HG02623 (cell line): ENCODE measurements at regions not wholly inside any gene's neighbourhood (a gene's known extent, or its start where the extent isn't known, plus 50 kb on each side); places are given as distances from the start of the nearest gene placed in this dataset.

Experiments used
- ATAC-seq: cut with Tn5 transposase; IDR thresholded peaks from one replicate; pipeline ENCODE4 v1.9.1; 2021; ENCODE audit warnings: moderate library complexity; ENCODE audit not compliant: unreplicated experiment

DNA sequence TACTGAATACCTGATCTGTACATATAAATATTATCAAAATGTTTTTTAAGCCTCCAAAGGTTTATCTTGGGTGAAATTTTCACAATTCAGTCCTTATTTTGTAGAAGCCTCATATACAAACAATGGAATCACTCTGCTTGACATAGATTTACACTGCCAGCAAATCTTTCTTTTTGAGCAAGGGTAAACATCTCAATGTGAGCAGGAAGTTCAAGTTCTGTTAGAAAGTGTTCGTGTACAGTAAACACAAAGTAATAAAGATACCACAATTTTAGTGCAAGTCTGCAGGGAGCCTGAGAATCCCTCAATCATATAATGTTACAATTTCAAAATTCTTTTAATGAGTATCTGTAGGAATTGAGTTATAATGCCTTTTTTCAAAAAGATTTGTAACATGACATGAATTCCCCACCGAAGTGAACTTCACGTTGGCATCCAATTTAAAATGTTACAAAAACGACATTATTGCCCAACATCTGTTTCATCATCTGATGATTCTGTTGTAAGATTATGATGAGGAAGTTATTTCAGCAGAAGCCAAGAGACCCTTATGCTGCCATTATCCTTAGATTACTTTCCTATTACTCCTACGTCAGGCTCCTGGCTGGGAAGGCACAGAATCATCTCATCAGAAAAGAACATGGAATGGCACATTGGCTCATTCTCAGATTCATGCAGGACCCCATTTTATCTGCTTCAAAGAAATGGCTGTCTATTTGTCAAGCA is 283.9 kb upstream of the ACVR2A start:
- no peak for ATAC-seq

DNA sequence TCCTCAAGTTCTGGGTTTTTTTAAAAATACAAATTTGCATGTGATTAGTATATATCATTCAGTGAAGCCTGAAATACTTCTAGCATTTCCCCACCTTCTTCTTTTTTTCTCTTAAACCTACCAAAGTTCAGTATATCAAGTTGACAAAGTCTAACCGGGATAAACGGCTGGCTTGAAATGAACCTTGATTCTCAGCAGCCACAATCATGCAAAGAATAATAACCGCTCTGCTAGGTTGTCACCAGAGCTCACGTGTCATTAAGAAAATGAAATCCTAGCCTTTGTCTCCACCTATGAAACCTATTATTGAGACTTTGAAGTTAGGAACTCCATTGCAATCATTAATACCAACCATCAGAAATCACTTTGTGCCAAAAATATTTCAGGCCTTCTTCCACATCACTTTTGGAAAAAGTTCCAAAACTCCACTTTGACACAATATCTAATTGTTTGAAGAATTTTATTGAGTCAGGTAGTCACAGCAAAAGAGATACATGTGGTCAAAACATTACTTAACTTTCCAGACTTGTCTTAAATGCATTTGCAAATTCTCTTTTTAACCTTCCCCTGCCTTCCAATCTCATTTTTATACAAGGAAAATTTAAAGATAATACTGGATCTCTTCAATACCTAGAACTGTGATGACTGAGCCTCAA is 285.6 kb upstream of the ACVR2A start:
- no peak for ATAC-seq

GRCh38 chr2:147558620-147559019 is 286.2 kb upstream of the ACVR2A start:
- no peak for ATAC-seq

DNA sequence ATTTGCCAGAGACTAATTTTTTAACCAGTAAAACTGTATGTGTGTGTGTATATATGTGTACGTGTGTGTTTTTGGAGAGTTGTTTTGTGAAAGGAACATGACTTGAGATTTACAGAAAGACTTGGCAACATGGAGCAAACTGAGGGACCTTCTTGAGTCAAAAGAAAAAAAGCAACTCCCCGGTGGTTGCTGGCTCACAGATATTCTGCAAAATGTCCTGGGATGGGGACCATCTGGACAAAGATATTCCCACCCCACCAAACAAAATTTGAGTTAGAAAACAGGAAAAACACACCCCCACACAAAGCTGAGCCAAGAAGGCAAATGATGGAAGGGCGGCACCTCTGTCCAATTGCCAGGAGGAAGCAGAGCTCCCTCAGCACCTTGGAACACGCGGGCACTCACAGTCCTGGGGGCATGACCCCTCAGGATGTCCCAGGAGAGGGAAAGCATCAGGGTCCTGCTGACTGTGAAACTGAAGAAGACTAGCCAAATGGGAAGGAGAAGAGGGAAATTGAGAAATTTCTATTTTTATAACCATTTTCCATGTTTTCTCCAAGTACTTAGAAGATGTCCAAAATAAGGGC is 290.2 kb upstream of the ACVR2A start:
- ATAC-seq: no peak

DNA sequence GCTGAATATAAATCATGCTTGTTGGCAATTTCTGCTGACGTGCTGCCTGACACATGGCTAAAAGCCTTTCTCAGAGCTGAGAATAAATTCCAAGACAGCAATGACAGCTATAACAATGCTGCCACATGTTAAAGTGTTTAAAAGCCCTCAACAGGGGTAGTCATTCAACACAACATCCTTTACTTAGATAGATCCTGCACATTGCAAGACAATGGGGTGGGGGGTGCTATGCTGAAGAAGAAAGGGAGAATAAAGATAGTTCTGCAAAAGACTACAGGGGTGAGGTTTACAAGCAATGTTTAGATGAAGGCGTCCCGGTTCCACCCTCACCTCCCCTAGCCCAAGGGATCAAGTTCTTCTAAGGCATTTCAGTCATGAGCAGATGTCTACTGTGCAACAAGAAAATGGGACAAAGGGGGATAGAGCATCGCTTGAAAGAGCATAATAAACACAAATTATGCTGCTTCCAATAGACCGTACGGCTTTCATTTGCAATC is 291.0 kb upstream of the ACVR2A start:
- no peak for ATAC-seq

GRCh38 chr2:147550995-147551731 is 293.7 kb upstream of the ACVR2A start:
- ATAC-seq: no peak

DNA sequence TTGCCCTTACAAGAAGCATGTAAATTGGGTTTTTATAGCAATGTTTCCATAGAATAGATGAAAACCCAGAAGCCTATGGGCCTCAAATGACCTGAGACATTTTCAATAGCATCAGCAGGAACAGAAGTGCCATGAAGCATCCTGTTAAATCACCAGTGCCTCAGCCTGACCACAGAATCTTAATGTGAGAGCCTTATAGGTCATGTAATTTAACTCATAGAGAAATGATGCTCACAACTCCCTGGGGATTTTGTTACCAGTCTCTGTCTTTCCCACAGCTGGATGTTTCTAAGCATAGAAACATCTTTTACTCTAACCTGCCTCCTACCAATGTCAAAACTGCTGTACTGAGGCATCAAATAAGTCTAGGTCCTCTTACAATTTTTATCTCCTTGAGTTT is 295.8 kb upstream of the ACVR2A start:
- no peak for ATAC-seq

- no peak for ATAC-seq
Observed at GRCh38 chr2:147548451-147548850, 296.4 kb upstream of the ACVR2A start.

DNA sequence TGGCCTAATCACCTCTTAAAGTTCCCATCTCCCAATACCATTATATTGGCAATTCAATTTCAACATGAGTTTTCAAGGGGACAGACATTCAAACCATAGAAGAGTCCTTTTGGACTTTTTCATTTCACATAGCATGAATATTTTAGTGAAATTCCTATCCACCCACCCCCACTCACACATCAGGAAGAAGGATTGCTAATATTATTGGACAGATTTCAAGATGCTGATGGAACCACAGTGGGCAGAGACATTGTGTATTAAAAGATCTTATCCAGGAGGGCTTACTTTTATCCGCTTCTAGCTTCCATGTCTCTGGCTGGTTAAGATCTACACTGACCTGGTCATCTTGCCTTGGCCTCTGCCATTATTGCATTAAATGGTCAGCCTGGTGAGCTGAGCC is 297.4 kb upstream of the ACVR2A start:
- ATAC-seq: no peak

GRCh38 chr2:147546109-147546508 is 298.7 kb upstream of the ACVR2A start:
- no peak for ATAC-seq

GRCh38 chr2:147543056-147543455 is 301.8 kb upstream of the ACVR2A start:
- no peak for ATAC-seq

DNA sequence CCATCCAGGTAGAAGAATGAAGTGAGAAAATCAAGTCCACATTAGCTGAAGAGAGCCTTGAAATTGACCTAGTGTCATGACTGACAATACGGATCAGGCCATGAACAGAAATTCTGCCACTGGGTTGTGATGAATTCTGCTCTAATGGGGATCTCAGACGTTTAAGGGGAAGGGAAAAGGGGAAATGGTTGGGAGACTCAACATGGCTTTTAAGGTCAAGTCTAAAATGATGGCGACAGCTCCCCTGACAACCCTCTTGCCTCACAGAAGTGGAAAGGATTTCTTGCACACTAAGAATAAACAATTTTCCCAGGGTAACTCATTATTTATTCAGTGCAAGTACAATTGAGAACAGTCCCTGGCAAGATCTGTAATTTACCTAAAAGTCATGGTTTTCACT is 302.5 kb upstream of the ACVR2A start:
- ATAC-seq: no peak

- no peak for ATAC-seq
Observed at GRCh38 chr2:147541314-147541713, 303.5 kb upstream of the ACVR2A start.

- ATAC-seq: no peak
Observed at GRCh38 chr2:147538821-147539220, 306.0 kb upstream of the ACVR2A start.

GRCh38 chr2:147538088-147538487 is 306.7 kb upstream of the ACVR2A start:
- ATAC-seq: no peak

- no peak for ATAC-seq
Observed at GRCh38 chr2:147531269-147531668, 313.6 kb upstream of the ACVR2A start.

GRCh38 chr2:147530033-147530432 is 314.8 kb upstream of the ACVR2A start:
- ATAC-seq: no peak

- no peak for ATAC-seq
Observed at GRCh38 chr2:147525819-147526489, 318.9 kb upstream of the ACVR2A start.

- no peak for ATAC-seq
Observed at GRCh38 chr2:147524912-147525311, 319.9 kb upstream of the ACVR2A start.

DNA sequence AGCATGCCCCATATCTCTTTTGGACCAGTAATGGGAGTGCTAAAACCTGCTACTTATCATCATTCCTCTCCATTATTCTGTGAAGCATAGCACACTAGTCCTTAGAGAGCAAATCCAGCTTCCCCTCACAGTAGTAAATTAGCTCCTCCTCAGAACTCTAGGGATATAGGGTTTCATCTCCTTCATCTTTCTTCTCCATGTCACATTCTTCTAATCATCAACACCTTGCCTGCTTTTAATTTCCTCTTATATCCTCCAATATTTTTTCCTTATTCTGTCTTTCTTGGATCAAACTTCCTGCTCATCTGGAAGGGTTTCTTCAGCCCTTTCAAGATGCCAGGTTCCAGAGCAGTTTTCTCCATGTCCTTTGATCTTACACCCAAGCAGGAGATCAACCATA is 321.4 kb upstream of the ACVR2A start:
- no peak for ATAC-seq

GRCh38 chr2:147521936-147522335 is 322.9 kb upstream of the ACVR2A start:
- no peak for ATAC-seq
